IMR-90 (cell line): ENCODE measurements at regions not wholly inside any gene's neighbourhood (a gene's known extent, or its start where the extent isn't known, plus 50 kb on each side); places are given as distances from the start of the nearest gene placed in this dataset.

Source experiments
- ATAC-seq: fragments of 200-7000 bp; cut with Tn5 transposase; 2 replicates; pipeline ENCODE4 v1.9.1; 2020; ENCODE audit warnings: low read depth, mild to moderate bottlenecking, moderate library complexity
- BruUV-seq: library from RNA; stranded (reverse); fragments of 400-500 nt; replicated peaks from 2 replicates; lab custom pipeline; 2021; lab: Mats Ljungman, UMichigan
- CTCF ChIA-PET: fragments of 300-600 bp; formaldehyde crosslinking; extraction: SDS; loops from one replicate; lab custom pipeline; 2021; ENCODE audit warnings: antibody characterized with exemption; lab: Yijun Ruan, JAX
- POLR2A ChIA-PET: fragments of 300-600 bp; sonication (Branson Sonifier 250); formaldehyde crosslinking; loops from one replicate; lab custom pipeline; 2022; ENCODE audit warnings: antibody characterized with exemption; ENCODE audit not compliant: unreplicated experiment; lab: Charles Lee
- DNase-seq: peaks from one replicate; pipeline ENCODE4 v3.0.0; 2013
- H2AFZ ChIP-seq: replicated peaks from 2 replicates; pipeline ENCODE3; 2013; ENCODE audit warnings: low read length, mild to moderate bottlenecking; ENCODE audit not compliant: poor library complexity
- H2AK5ac ChIP-seq: 2 replicates; pipeline ENCODE4 v1.6.1; 2013; ENCODE audit warnings: low read depth, low read length, inconsistent platforms
- H2AK9ac ChIP-seq: replicated peaks from 2 replicates; pipeline ENCODE3; 2013; ENCODE audit warnings: mild to moderate bottlenecking, low read depth, low read length, moderate library complexity; ENCODE audit not compliant: poor library complexity
- H2BK120ac ChIP-seq: 2 replicates; pipeline ENCODE4 v1.6.1; 2013; ENCODE audit warnings: low read depth, low read length, inconsistent platforms
- H2BK15ac ChIP-seq: 3 replicates; pipeline ENCODE4 v1.6.1; 2013; ENCODE audit warnings: low read depth, low read length, inconsistent platforms
- H2BK20ac ChIP-seq: 2 replicates; pipeline ENCODE4 v1.6.1; 2013; ENCODE audit warnings: low read depth, mild to moderate bottlenecking, inconsistent platforms, low read length, moderate library complexity
- H2BK5ac ChIP-seq: 2 replicates; pipeline ENCODE4 v1.6.1; 2013; ENCODE audit warnings: mild to moderate bottlenecking, low read depth, low read length, inconsistent platforms; ENCODE audit not compliant: poor library complexity, severe bottlenecking
- H3K14ac ChIP-seq: replicated peaks from 2 replicates; pipeline ENCODE4 v1.6.1; 2013; ENCODE audit warnings: low read depth, low read length, inconsistent platforms
- H3K18ac ChIP-seq: 2 replicates; pipeline ENCODE4 v1.6.1; 2013; ENCODE audit warnings: low read depth, low read length, control low read depth
- H3K23ac ChIP-seq: 2 replicates; pipeline ENCODE4 v1.6.1; 2013; ENCODE audit warnings: low read depth, low read length, inconsistent platforms
- H3K27ac ChIP-seq: 2 replicates; pipeline ENCODE4 v1.5.1; 2013; ENCODE audit warnings: mild to moderate bottlenecking, control low read depth, low read length; ENCODE audit not compliant: insufficient read depth
- H3K27me3 ChIP-seq: 2 replicates; pipeline ENCODE4 v1.6.1; 2013; ENCODE audit warnings: low read length; ENCODE audit not compliant: control insufficient read depth, insufficient read depth
- H3K36me3 ChIP-seq: 2 replicates; pipeline ENCODE4 v1.6.1; 2013; ENCODE audit warnings: low read length, mixed read lengths; ENCODE audit not compliant: control insufficient read depth, insufficient read depth
- H3K4ac ChIP-seq: 2 replicates; pipeline ENCODE4 v1.6.1; 2013; ENCODE audit warnings: low read depth, low read length, inconsistent platforms
- H3K4me1 ChIP-seq: 2 replicates; pipeline ENCODE4 v1.6.1; 2013; ENCODE audit warnings: low read length, mixed read lengths; ENCODE audit not compliant: control insufficient read depth, insufficient read depth
- H3K4me2 ChIP-seq: 2 replicates; pipeline ENCODE4 v1.6.1; 2013; ENCODE audit warnings: low read depth, mild to moderate bottlenecking, control low read depth, low read length, moderate library complexity
- H3K4me3 ChIP-seq: 2 replicates; pipeline ENCODE4 v1.5.1; 2013; ENCODE audit warnings: low read depth, mild to moderate bottlenecking, control low read depth, low read length, moderate library complexity; ENCODE audit not compliant: insufficient read depth
- H3K56ac ChIP-seq: 2 replicates; pipeline ENCODE4 v1.6.1; 2013; ENCODE audit warnings: low read length, inconsistent platforms; ENCODE audit not compliant: insufficient read depth; ENCODE audit errors: extremely low read depth
- H3K79me1 ChIP-seq, 2 experiments: 2 replicates each; pipeline ENCODE4 v1.6.1; 2013; ENCODE audit warnings: low read length in 2 of 2, inconsistent platforms in 1 of 2, low read depth in 1 of 2
- H3K9ac ChIP-seq: 2 replicates; pipeline ENCODE4 v1.6.1; 2013; ENCODE audit warnings: low read depth, low read length, control low read depth
- H3K9me1 ChIP-seq: 2 replicates; pipeline ENCODE4 v1.6.1; 2013; ENCODE audit warnings: low read length, inconsistent platforms; ENCODE audit not compliant: insufficient read depth
- H3K9me3 ChIP-seq: 2 replicates; pipeline ENCODE4 v1.6.1; 2013; ENCODE audit warnings: low read length; ENCODE audit not compliant: control insufficient read depth, insufficient read depth
- H4K20me1 ChIP-seq: 2 replicates; pipeline ENCODE4 v1.6.1; 2013; ENCODE audit warnings: low read length, inconsistent platforms; ENCODE audit not compliant: insufficient read depth
- H4K5ac ChIP-seq: 2 replicates; pipeline ENCODE4 v1.6.1; 2013; ENCODE audit warnings: mild to moderate bottlenecking, low read depth, low read length, control low read depth
- H4K8ac ChIP-seq, 2 experiments: 2 replicates each; pipeline ENCODE4 v1.6.1; 2013; ENCODE audit warnings: low read depth in 2 of 2, low read length in 2 of 2, control low read depth in 1 of 2, inconsistent platforms in 1 of 2
- H4K91ac ChIP-seq: 2 replicates; pipeline ENCODE4 v1.6.1; 2013; ENCODE audit warnings: low read depth, low read length, inconsistent platforms; ENCODE audit not compliant: insufficient read depth
- BHLHE40 ChIP-seq: fragments of 150-350 bp; IDR thresholded peaks from 2 replicates; pipeline ENCODE4 v1.6.1; 2016; ENCODE audit warnings: mild to moderate bottlenecking, low read depth, low read length
- CEBPB ChIP-seq: IDR thresholded peaks from 2 replicates; pipeline ENCODE4 v1.6.1; 2012; ENCODE audit warnings: low read depth, low read length, improper control_type of control experiment
- FOS ChIP-seq: fragments of 150-350 bp; IDR thresholded peaks from 2 replicates; pipeline ENCODE4 v1.6.1; 2016; ENCODE audit warnings: low read depth, low read length
- MAFK ChIP-seq: IDR thresholded peaks from 2 replicates; pipeline ENCODE4 v1.6.1; 2012; ENCODE audit warnings: low read depth, low read length, improper control_type of control experiment
- MAZ ChIP-seq: IDR thresholded peaks from 2 replicates; pipeline ENCODE4 v1.6.1; 2012; ENCODE audit warnings: low read depth, mild to moderate bottlenecking, low read length, improper control_type of control experiment, moderate library complexity, borderline replicate concordance
- MXI1 ChIP-seq: IDR thresholded peaks from 2 replicates; pipeline ENCODE4 v1.6.1; 2012; ENCODE audit warnings: low read depth, mild to moderate bottlenecking, low read length, moderate library complexity, borderline replicate concordance
- NFE2L2 ChIP-seq: fragments of 150-350 bp; IDR thresholded peaks from 2 replicates; pipeline ENCODE4 v1.6.1; 2016; ENCODE audit warnings: low read depth, mild to moderate bottlenecking, low read length
- POLR2A ChIP-seq: IDR thresholded peaks from 2 replicates; pipeline ENCODE4 v1.6.1; 2012; ENCODE audit warnings: mild to moderate bottlenecking, low read depth, low read length
- RAD21 ChIP-seq: IDR thresholded peaks from 2 replicates; pipeline ENCODE4 v1.6.1; 2012; ENCODE audit warnings: low read length, improper control_type of control experiment
- RCOR1 ChIP-seq: IDR thresholded peaks from 2 replicates; pipeline ENCODE4 v1.6.1; 2012; ENCODE audit warnings: mild to moderate bottlenecking, low read length, improper control_type of control experiment; ENCODE audit not compliant: insufficient replicate concordance
- RFX5 ChIP-seq: IDR thresholded peaks from 2 replicates; pipeline ENCODE4 v1.8.0; 2012; ENCODE audit warnings: low read depth, mild to moderate bottlenecking, low read length, moderate library complexity
- SMC3 ChIP-seq: fragments of 150-350 bp; IDR thresholded peaks from 2 replicates; pipeline ENCODE4 v1.6.1; 2016; ENCODE audit warnings: low read depth, mild to moderate bottlenecking, antibody characterized with exemption, low read length, moderate library complexity
- WGBS, 2 experiments: methylation state at CpG; one replicate each; pipeline versions ENCODE4 v1.1.5 to v1.1.7; 2013; ENCODE audit warnings: missing lambda C conversion rate in 2 of 2; ENCODE audit not compliant: insufficient read length in 1 of 2; ENCODE audit errors: extremely low coverage in 2 of 2; 5-methylcytosine and 5-hydroxymethylcytosine counted together
- dilution Hi-C: fragments of 300-500 bp; cut with HindIII; formaldehyde crosslinking; loops from one replicate; pipeline ENCODE4 v1.14.3; 2018; ENCODE audit warnings: low sequenced_read_pairs; ENCODE audit not compliant: unreplicated experiment
- in situ Hi-C: fragments of 300-500 bp; cut with MboI; formaldehyde crosslinking; loops from 3 replicates; pipeline ENCODE4 v1.14.3; 2019; ENCODE audit warnings: low sequenced_read_pairs, inconsistent platforms, mixed read lengths
- intact Hi-C: fragments of 100-400 bp; cut with micrococcal nuclease; formaldehyde crosslinking; loops from 2 replicates; pipeline ENCODE4 v1.10.0; 2022
- TF ChIP-seq, protein P1 (sequence below): fragments of 150-350 bp; IDR thresholded peaks from 2 replicates; pipeline ENCODE4 v1.6.1; 2016; ENCODE audit warnings: low read depth, mild to moderate bottlenecking, low read length, moderate library complexity, borderline replicate concordance
- TF ChIP-seq, protein P2 (sequence below): fragments of 150-350 bp; IDR thresholded peaks from 2 replicates; pipeline ENCODE4 v1.6.1; 2017; ENCODE audit warnings: mild to moderate bottlenecking, antibody characterized with exemption, low read length, low read depth

DNA sequence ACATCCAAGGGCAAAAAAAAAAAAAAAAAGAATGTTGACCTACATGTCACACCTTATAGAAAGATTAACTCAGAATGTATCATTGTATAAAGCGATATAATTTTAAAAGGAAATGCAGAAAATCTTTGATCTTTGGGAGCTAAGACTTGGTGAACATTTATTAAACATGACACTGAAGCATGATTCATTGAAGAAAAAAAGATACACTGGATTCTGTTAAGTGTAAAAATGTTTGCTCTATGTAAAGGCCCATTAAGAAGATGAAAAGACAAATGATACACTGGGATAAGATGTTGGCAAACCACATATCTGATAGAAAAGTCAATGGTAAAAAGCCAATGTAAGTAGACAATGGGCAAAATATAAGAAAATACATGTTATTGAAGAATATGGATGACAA lies 1131.0 kb downstream of the AACS start:
- Histone ChIP-seq H4K5ac (no peak overlapping the region), H4K8ac (no peak overlapping the region), H2AK5ac (no peak overlapping the region), H4K20me1 (no peaks in the 10 kb centered on the region), H3K9me3 (peaks cover 23% of the 10 kb centered on the region), H3K14ac (no peak overlapping the region), H3K79me1 (no peaks in the 10 kb centered on the region), H3K4ac (no peak overlapping the region), H3K4me2 (no peak overlapping the region), H3K4me1 (no peaks in the 10 kb centered on the region), H3K27ac (no peak overlapping the region), H3K27me3 (no peaks in the 10 kb centered on the region), H2BK15ac (no peak overlapping the region), H3K9me1 (no peaks in the 10 kb centered on the region), H4K91ac (no peak overlapping the region), H3K4me3 (no peak overlapping the region), H3K23ac (no peak overlapping the region), H2BK20ac (no peak overlapping the region), H2AK9ac (no peak overlapping the region), H3K9ac (no peak overlapping the region), H3K36me3 (no peaks in the 10 kb centered on the region), H2AFZ (no peak overlapping the region), H3K56ac (no peak overlapping the region), H3K18ac (no peak overlapping the region), H2BK5ac (no peak overlapping the region), H2BK120ac (no peak overlapping the region)
- TF ChIP-seq FOS, result no peak
- no peak for TF ChIP-seq MXI1
- TF ChIP-seq POLR2A, result no peak
- no peak for TF ChIP-seq MAFK
- TF ChIP-seq, protein P1, sequence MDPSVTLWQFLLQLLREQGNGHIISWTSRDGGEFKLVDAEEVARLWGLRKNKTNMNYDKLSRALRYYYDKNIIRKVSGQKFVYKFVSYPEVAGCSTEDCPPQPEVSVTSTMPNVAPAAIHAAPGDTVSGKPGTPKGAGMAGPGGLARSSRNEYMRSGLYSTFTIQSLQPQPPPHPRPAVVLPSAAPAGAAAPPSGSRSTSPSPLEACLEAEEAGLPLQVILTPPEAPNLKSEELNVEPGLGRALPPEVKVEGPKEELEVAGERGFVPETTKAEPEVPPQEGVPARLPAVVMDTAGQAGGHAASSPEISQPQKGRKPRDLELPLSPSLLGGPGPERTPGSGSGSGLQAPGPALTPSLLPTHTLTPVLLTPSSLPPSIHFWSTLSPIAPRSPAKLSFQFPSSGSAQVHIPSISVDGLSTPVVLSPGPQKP, result no peak
- TF ChIP-seq SMC3, result no peak
- TF ChIP-seq RCOR1, result no peak
- TF ChIP-seq BHLHE40, result no peak
- no peak for TF ChIP-seq RFX5
- TF ChIP-seq RAD21, result no peak
- no peak for TF ChIP-seq MAZ
- no peak for TF ChIP-seq CEBPB
- TF ChIP-seq, protein P2, sequence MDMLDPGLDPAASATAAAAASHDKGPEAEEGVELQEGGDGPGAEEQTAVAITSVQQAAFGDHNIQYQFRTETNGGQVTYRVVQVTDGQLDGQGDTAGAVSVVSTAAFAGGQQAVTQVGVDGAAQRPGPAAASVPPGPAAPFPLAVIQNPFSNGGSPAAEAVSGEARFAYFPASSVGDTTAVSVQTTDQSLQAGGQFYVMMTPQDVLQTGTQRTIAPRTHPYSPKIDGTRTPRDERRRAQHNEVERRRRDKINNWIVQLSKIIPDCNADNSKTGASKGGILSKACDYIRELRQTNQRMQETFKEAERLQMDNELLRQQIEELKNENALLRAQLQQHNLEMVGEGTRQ, result no peak
- TF ChIP-seq NFE2L2, result no peak
- intact Hi-C loops, result no loop called here
- ATAC-seq, result no peak
- POLR2A ChIA-PET, result no interaction called here
- in situ Hi-C loops, result no loop called here
- DNase-seq, result no peak
- BruUV-seq, result no TSS peak
- CTCF ChIA-PET, result no interaction called here
- WGBS, 2 experiments, result no CpG with 5 or more reads among the region's 1 CpG
- dilution Hi-C loops, result no loop called here
